ENCODE measurements at regions not wholly inside any gene's neighbourhood (a gene's known extent, or its start where the extent isn't known, plus 50 kb on each side); places are given as distances from the start of the nearest gene placed in this dataset.
A peak's percentile ranks its signal among the peaks of the same experiment; 100 is the strongest.
"Not testable (repeated sequence)": the region's sequence is repeated elsewhere in the genome, so short reads cannot be mapped to it uniquely, and the experiment has no call there.

- H3K9me3 ChIP-seq: no peaks in the 10 kb centered on the region
- no peak overlapping the region for H3K4me3 ChIP-seq
- no peaks in the 10 kb centered on the region for H3K27me3 ChIP-seq
- H3K27ac ChIP-seq: peak overlapping the region in 2 of 4 donors; percentile 45 to 77
- TF ChIP-seq EP300 (IDR thresholded peaks at IDR 0.05): no peak
- peak; percentile 40 to 58 (median 43) for TF ChIP-seq CTCF (IDR thresholded peaks at IDR 0.05)
- H3K4me1 ChIP-seq: peaks cover 0 to 17% (median 8%) of the 10 kb centered on the region in 4 donors
- WGBS, 2 donors: 71 to 73% methylated on average over 5 of the region's 5 CpGs
- H3K36me3 ChIP-seq: no peaks in the 10 kb centered on the region
- peak in 1 of 2 donors; percentile 17 for DNase-seq (ENCODE audit: low spot score in 2 of 2)
These were observed 76.9 kb upstream of the PSMA6 start for GRCh38 chr14:35215110-35215813.

GRCh38 chr14:35218176-35218575 is 74.0 kb upstream of the PSMA6 start:
- 90 to 94% methylated on average over 2 of the region's 2 CpGs for WGBS, 2 donors
- peaks cover 0 to 17% (median 8%) of the 10 kb centered on the region in 4 donors for H3K4me1 ChIP-seq
- not testable (repeated sequence) for DNase-seq (ENCODE audit: low spot score in 2 of 2); H3K4me3 ChIP-seq; H3K27ac ChIP-seq; H3K36me3 ChIP-seq; H3K9me3 ChIP-seq; H3K27me3 ChIP-seq

GRCh38 chr14:35218963-35219362 is 73.2 kb upstream of the PSMA6 start:
- peaks cover 0 to 10% (median 5%) of the 10 kb centered on the region in 4 donors for H3K4me1 ChIP-seq
- H3K27me3 ChIP-seq: no peaks in the 10 kb centered on the region
- no peak overlapping the region for H3K4me3 ChIP-seq
- no peak overlapping the region for H3K27ac ChIP-seq
- WGBS, 2 donors: 90 to 94% methylated on average over 6 of the region's 6 CpGs
- no peaks in the 10 kb centered on the region for H3K36me3 ChIP-seq
- no peak for TF ChIP-seq EP300 (IDR thresholded peaks at IDR 0.05)
- no peak for TF ChIP-seq POLR2A (IDR thresholded peaks at IDR 0.05)
- no peak for TF ChIP-seq CTCF (IDR thresholded peaks at IDR 0.05)
- DNase-seq (ENCODE audit: low spot score in 2 of 2): no peak
- no peaks in the 10 kb centered on the region for H3K9me3 ChIP-seq

GRCh38 chr14:35220027-35220676 is 72.0 kb upstream of the PSMA6 start:
- H3K36me3 ChIP-seq: no peaks in the 10 kb centered on the region
- no peaks in the 10 kb centered on the region for H3K9me3 ChIP-seq
- no peaks in the 10 kb centered on the region for H3K27me3 ChIP-seq
- TF ChIP-seq POLR2A (IDR thresholded peaks at IDR 0.05) (no peak), EP300 (IDR thresholded peaks at IDR 0.05) (no peak), CTCF (IDR thresholded peaks at IDR 0.05) (no peak)
- no peak overlapping the region for H3K4me3 ChIP-seq
- DNase-seq (ENCODE audit: low spot score in 2 of 2): no peak
- H3K27ac ChIP-seq: no peak overlapping the region
- WGBS, 2 donors: 95 to 98% methylated on average over 3 of the region's 3 CpGs
- H3K4me1 ChIP-seq: no peaks in the 10 kb centered on the region

- H3K4me3 ChIP-seq: no peak overlapping the region
- TF ChIP-seq EP300 (IDR thresholded peaks at IDR 0.05) (no peak), POLR2A (IDR thresholded peaks at IDR 0.05) (no peak), CTCF (IDR thresholded peaks at IDR 0.05) (no peak)
- WGBS, 2 donors: 94 to 96% methylated on average over 1 of the region's 1 CpG
- no peaks in the 10 kb centered on the region for H3K27me3 ChIP-seq
- no peaks in the 10 kb centered on the region for H3K36me3 ChIP-seq
- no peaks in the 10 kb centered on the region for H3K4me1 ChIP-seq
- no peak for DNase-seq (ENCODE audit: low spot score in 2 of 2)
- no peak overlapping the region for H3K27ac ChIP-seq
- no peaks in the 10 kb centered on the region for H3K9me3 ChIP-seq
These were observed 71.3 kb upstream of the PSMA6 start for GRCh38 chr14:35220920-35221319.

Data from tibial nerve (tissue), 4 donors.